ENCODE measurements at regions not wholly inside any gene's neighbourhood (a gene's known extent, or its start where the extent isn't known, plus 50 kb on each side); places are given as distances from the start of the nearest gene placed in this dataset.

DNA sequence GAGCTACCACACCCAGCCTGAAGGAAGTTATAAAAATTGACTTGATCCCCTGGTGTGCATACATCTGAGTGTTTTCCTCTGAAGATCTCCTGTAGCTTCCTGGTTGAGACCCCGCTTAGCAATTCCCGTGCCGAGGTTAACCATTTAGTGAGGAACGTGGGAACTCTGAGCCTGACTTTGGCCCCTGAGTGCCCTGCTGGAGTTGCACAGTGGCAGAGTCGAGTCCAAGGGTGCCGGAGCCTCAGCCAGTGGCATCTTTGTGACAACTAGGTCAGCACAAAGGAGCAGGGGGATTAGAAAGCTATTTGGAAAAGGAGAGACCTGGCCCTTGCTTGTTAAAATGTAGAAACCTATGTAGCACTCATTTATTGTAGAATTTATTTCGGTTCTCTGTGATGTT, 561.2 kb upstream of the SALL3 start:
- intact Hi-C loops (cut with DNase I; ENCODE audit: low total_unique reads): no loop called here
- Histone ChIP-seq H3K4me3 (no peak overlapping the region), H3K36me3 (no peaks in the 10 kb centered on the region), H3K27ac (no peak overlapping the region), H3K9me3 (no peaks in the 10 kb centered on the region), H3K27me3 (peaks cover 0 to 2% of the 10 kb centered on the region in 2 donors), H3K4me1 (no peaks in the 10 kb centered on the region)
- DNase-seq: no peak
- TF ChIP-seq, protein P1, sequence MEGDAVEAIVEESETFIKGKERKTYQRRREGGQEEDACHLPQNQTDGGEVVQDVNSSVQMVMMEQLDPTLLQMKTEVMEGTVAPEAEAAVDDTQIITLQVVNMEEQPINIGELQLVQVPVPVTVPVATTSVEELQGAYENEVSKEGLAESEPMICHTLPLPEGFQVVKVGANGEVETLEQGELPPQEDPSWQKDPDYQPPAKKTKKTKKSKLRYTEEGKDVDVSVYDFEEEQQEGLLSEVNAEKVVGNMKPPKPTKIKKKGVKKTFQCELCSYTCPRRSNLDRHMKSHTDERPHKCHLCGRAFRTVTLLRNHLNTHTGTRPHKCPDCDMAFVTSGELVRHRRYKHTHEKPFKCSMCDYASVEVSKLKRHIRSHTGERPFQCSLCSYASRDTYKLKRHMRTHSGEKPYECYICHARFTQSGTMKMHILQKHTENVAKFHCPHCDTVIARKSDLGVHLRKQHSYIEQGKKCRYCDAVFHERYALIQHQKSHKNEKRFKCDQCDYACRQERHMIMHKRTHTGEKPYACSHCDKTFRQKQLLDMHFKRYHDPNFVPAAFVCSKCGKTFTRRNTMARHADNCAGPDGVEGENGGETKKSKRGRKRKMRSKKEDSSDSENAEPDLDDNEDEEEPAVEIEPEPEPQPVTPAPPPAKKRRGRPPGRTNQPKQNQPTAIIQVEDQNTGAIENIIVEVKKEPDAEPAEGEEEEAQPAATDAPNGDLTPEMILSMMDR (IDR thresholded peaks at IDR 0.05): no peak

DNA sequence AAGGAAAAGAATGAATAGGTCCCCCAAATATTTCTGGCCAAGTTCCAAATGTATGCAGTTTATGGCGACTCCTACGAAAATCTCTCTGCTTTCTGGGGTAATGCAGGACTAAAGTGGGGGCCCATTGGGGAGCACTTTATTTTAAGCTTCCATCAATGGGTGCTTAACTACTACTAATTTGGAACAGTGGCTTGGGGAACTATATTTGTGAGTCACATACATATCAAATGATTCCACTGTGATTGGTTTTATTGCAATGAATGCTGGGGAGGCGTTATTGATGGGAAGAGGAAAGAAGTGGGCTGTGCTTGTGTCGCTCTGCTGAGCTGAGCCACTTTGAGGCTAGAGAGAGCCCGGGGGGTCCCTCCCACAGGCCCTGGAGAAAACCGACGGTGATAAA, 560.4 kb upstream of the SALL3 start:
- no peak for DNase-seq
- intact Hi-C loops (cut with DNase I; ENCODE audit: low total_unique reads): no loop called here
- no peaks in the 10 kb centered on the region for H3K36me3 ChIP-seq

DNA sequence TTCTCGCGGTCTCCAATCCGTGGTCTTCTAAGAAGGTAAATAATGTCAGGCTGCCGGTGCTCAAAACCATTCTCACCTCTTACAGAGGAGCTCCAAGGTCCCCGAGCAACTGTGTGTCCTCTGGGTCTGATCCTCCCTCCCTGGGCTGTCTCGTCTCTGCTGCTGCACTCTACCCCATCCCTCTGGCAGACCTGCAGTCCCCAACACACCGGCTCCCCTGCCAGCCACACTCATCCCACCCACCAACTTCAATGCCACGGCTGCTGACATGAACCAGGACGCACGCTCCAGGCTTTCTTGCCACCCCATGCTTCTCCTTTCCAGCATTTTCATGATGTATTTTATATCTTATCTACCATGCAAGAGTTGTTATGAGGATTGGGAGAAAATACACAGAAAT, 559.5 kb upstream of the SALL3 start:
- intact Hi-C loops (cut with DNase I; ENCODE audit: low total_unique reads): no loop called here
- no peaks in the 10 kb centered on the region for H3K4me1 ChIP-seq
- no peaks in the 10 kb centered on the region for H3K36me3 ChIP-seq
- TF ChIP-seq, protein P1 (IDR thresholded peaks at IDR 0.05): no peak
- H3K9me3 ChIP-seq: no peaks in the 10 kb centered on the region
- DNase-seq: no peak
- no peak overlapping the region for H3K4me3 ChIP-seq
- H3K27ac ChIP-seq: no peak overlapping the region
- peaks cover 0 to 2% of the 10 kb centered on the region in 2 donors for H3K27me3 ChIP-seq

More for the DNA sequence above, 560.4 kb upstream of the SALL3 start:
- TF ChIP-seq, protein P1 (IDR thresholded peaks at IDR 0.05): no peak
- no peaks in the 10 kb centered on the region for H3K9me3 ChIP-seq
- H3K4me1 ChIP-seq: no peaks in the 10 kb centered on the region
- H3K27me3 ChIP-seq: peaks cover 0 to 2% of the 10 kb centered on the region in 2 donors
- no peak overlapping the region for H3K27ac ChIP-seq
- no peak overlapping the region for H3K4me3 ChIP-seq

DNA sequence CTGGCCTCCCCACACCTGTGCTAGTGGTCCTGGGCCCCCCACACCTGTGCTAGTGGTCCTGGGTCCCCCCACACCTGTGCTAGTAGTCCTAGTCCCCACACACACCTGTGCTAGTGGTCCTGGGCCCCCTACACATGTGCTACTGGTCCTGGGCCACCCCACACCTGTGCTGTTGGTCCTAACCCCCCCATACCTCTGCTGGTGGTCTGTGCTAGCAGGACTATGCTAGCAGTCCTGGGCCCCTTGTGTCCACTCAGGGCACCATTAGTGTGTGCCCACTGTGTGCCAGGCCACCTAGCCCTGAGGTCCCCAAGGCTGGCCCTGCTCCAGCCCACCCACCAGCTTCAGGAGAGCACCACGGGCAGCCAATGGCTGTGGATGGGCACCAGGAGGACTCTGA, 558.2 kb upstream of the SALL3 start:
- H3K9me3 ChIP-seq: no peaks in the 10 kb centered on the region

DNA sequence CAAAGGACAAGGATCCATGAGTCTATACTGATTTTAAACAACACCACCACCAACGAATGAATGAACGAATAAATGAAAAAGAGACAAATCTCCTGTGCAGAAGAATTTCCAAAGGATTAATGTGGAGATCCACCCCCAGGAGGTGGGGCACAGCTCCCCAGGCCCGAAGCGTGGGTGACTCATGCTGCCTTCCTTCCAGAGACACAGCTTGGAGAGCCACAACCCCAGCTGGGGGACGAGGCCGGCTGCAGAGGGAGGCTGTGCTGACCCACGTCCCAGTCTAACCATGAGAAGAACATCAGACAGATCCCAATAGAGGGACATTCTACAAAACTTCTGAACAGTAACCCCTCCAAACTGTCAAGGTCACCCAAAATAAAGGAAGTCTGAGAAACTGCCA, 557.3 kb upstream of the SALL3 start:
- no peaks in the 10 kb centered on the region for H3K4me1 ChIP-seq
- no peaks in the 10 kb centered on the region for H3K9me3 ChIP-seq
- DNase-seq: no peak
- H3K27me3 ChIP-seq: peaks cover 0 to 2% of the 10 kb centered on the region in 2 donors
- intact Hi-C loops (cut with DNase I; ENCODE audit: low total_unique reads): no loop called here
- H3K27ac ChIP-seq: no peak overlapping the region
- H3K4me3 ChIP-seq: no peak overlapping the region
- TF ChIP-seq, protein P1 (IDR thresholded peaks at IDR 0.05): no peak
- no peaks in the 10 kb centered on the region for H3K36me3 ChIP-seq

More for the DNA sequence above, 558.2 kb upstream of the SALL3 start:
- no peaks in the 10 kb centered on the region for H3K36me3 ChIP-seq
- TF ChIP-seq, protein P1 (IDR thresholded peaks at IDR 0.05): no peak
- intact Hi-C loops (cut with DNase I; ENCODE audit: low total_unique reads): no loop called here
- H3K4me1 ChIP-seq: no peaks in the 10 kb centered on the region
- peaks cover 0 to 2% of the 10 kb centered on the region in 2 donors for H3K27me3 ChIP-seq
- no peak for DNase-seq
- H3K27ac ChIP-seq: no peak overlapping the region
- no peak overlapping the region for H3K4me3 ChIP-seq

DNA sequence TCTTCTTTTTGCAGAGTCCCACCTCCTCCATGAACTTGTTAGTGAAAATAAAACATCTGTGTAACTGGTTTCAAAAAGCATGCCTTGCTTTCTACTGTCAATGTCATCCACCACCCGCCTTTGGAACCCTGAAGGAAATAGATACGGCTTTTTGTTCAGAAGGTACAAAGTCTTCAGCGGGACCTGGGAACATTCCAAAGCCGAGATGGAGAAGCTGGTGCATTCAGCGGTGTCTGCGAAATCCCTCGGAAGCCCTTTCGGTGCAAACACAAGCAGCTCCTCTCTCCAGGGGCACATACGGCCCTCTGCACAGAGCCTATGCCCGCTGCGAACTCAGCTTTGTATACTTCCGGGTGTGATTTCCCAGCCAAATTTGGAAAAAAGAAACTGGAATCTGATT, 555.8 kb upstream of the SALL3 start:
- H3K27me3 ChIP-seq: peaks cover 0 to 2% of the 10 kb centered on the region in 2 donors
- DNase-seq: no peak
- no peak overlapping the region for H3K27ac ChIP-seq
- no peaks in the 10 kb centered on the region for H3K36me3 ChIP-seq
- H3K4me1 ChIP-seq: no peaks in the 10 kb centered on the region
- H3K4me3 ChIP-seq: no peak overlapping the region
- TF ChIP-seq, protein P1 (IDR thresholded peaks at IDR 0.05): no peak
- H3K9me3 ChIP-seq: no peaks in the 10 kb centered on the region
- intact Hi-C loops (cut with DNase I; ENCODE audit: low total_unique reads): no loop called here
